Right lobe of liver (tissue), 4 donors: ENCODE measurements at regions not wholly inside any gene's neighbourhood (a gene's known extent, or its start where the extent isn't known, plus 50 kb on each side); places are given as distances from the start of the nearest gene placed in this dataset.

ENCODE experiments used
- CTCF ChIP-seq, 4 donors: fragments of 200-600 bp in 3 of 4; fragments of 450-650 bp in 1 of 4; IDR thresholded peaks; one replicate each; pipeline versions ENCODE4 v1.5.1 to v1.8.0; 2016 to 2022; ENCODE audit warnings: antibody characterized with exemption in 4 of 4, mild to moderate bottlenecking in 2 of 4
- POLR2A ChIP-seq: fragments of 450-650 bp; IDR thresholded peaks from one replicate; pipeline ENCODE4 v1.6.1; 2017; ENCODE audit warnings: antibody characterized with exemption, mild to moderate bottlenecking
- donor health status: DM: no; HTN: no; CAD: no.
- donor health status: DM: no; HTN: no; CAD: no.
- donor health status: DM: no; HTN: yes; CAD: no.

GRCh38 chr5:159602434-159602833 lies 272.1 kb upstream of the IL12B start:
- TF ChIP-seq CTCF (IDR thresholded peaks at IDR 0.05) (no peak), POLR2A (no peak)
